ENCODE measurements at regions not wholly inside any gene's neighbourhood (a gene's known extent, or its start where the extent isn't known, plus 50 kb on each side); places are given as distances from the start of the nearest gene placed in this dataset.
"Not testable (repeated sequence)": the region's sequence is repeated elsewhere in the genome, so short reads cannot be mapped to it uniquely, and the experiment has no call there.

GRCh38 chr2:22186261-22186828 lies 1062.6 kb downstream of the TDRD15 start:
- not testable (repeated sequence) for H3K4me1 ChIP-seq (ENCODE audit: control insufficient read depth, insufficient read depth, low read length, poor library complexity, severe bottlenecking); H3K27ac ChIP-seq (ENCODE audit: low read depth, low read length, severe bottlenecking); H3K36me3 ChIP-seq (ENCODE audit: control insufficient read depth, insufficient read depth, low read length); H3K9me3 ChIP-seq (ENCODE audit: control insufficient read depth, low read length); H3K4me3 ChIP-seq (ENCODE audit: extremely low read depth, insufficient read depth, low read length, poor library complexity, severe bottlenecking)
- 93 to 99% methylated on average over 15 to 29 of the region's 38 CpGs for WGBS, 2 experiments (ENCODE audit: insufficient coverage in 2 of 2)

GRCh38 chr2:22189893-22190480 lies 1066.2 kb downstream of the TDRD15 start:
- Histone ChIP-seq H3K9me3 (ENCODE audit: control insufficient read depth, low read length) (no peaks in the 10 kb centered on the region), H3K27ac (ENCODE audit: low read depth, low read length, severe bottlenecking) (no peak overlapping the region), H3K4me1 (ENCODE audit: control insufficient read depth, insufficient read depth, low read length, poor library complexity, severe bottlenecking) (no peaks in the 10 kb centered on the region), H3K36me3 (ENCODE audit: control insufficient read depth, insufficient read depth, low read length) (no peaks in the 10 kb centered on the region), H3K4me3 (ENCODE audit: extremely low read depth, insufficient read depth, low read length, poor library complexity, severe bottlenecking) (no peak overlapping the region)
- no CpG with 5 or more reads among the region's 1 CpG for WGBS, 2 experiments (ENCODE audit: insufficient coverage in 2 of 2)

DNA sequence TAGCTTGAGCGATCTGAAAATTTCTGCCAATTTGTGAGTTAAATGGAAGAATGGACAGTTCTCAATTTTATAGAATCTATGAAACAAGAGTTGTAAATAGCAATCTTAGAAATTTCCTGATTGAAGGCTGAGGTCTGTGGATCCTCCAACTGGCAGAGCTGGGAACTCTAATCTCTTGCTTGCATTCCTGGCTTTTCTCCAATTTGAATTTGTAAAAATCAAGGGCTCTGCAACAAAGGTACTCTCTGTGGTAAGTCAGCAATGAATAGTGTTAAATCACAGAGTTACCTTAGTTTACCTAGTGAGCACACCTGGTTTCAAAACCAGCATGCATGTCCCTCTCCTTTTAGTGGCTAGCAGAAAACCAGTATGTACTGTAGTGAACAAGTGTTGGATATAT lies 1070.5 kb downstream of the TDRD15 start:
- 100% methylated on average over 1 of the region's 1 CpG; no CpG with 5 or more reads in 1 of the 2 experiments for WGBS, 2 experiments (ENCODE audit: insufficient coverage in 2 of 2)
- H3K4me3 ChIP-seq (ENCODE audit: extremely low read depth, insufficient read depth, low read length, poor library complexity, severe bottlenecking), result no peak overlapping the region
- no peaks in the 10 kb centered on the region for H3K4me1 ChIP-seq (ENCODE audit: control insufficient read depth, insufficient read depth, low read length, poor library complexity, severe bottlenecking)
- no peak overlapping the region for H3K27ac ChIP-seq (ENCODE audit: low read depth, low read length, severe bottlenecking)
- H3K9me3 ChIP-seq (ENCODE audit: control insufficient read depth, low read length), result no peaks in the 10 kb centered on the region
- no peaks in the 10 kb centered on the region for H3K36me3 ChIP-seq (ENCODE audit: control insufficient read depth, insufficient read depth, low read length)

- no CpG with 5 or more reads among the region's 2 CpGs for WGBS, 2 experiments (ENCODE audit: insufficient coverage in 2 of 2)
- H3K4me1 ChIP-seq (ENCODE audit: control insufficient read depth, insufficient read depth, low read length, poor library complexity, severe bottlenecking), result no peaks in the 10 kb centered on the region
- no peaks in the 10 kb centered on the region for H3K36me3 ChIP-seq (ENCODE audit: control insufficient read depth, insufficient read depth, low read length)
- H3K27ac ChIP-seq (ENCODE audit: low read depth, low read length, severe bottlenecking), result no peak overlapping the region
- H3K9me3 ChIP-seq (ENCODE audit: control insufficient read depth, low read length), result no peaks in the 10 kb centered on the region
- no peak overlapping the region for H3K4me3 ChIP-seq (ENCODE audit: extremely low read depth, insufficient read depth, low read length, poor library complexity, severe bottlenecking)
These were observed 1073.0 kb downstream of the TDRD15 start for GRCh38 chr2:22196806-22197205.

GRCh38 chr2:22198381-22199283 lies 1074.9 kb downstream of the TDRD15 start:
- no peaks in the 10 kb centered on the region for H3K9me3 ChIP-seq (ENCODE audit: control insufficient read depth, low read length)
- H3K4me1 ChIP-seq (ENCODE audit: control insufficient read depth, insufficient read depth, low read length, poor library complexity, severe bottlenecking), result no peaks in the 10 kb centered on the region
- no peak overlapping the region for H3K4me3 ChIP-seq (ENCODE audit: extremely low read depth, insufficient read depth, low read length, poor library complexity, severe bottlenecking)
- H3K36me3 ChIP-seq (ENCODE audit: control insufficient read depth, insufficient read depth, low read length), result no peaks in the 10 kb centered on the region
- 100% methylated on average over 2 of the region's 9 CpGs; no CpG with 5 or more reads in 1 of the 2 experiments for WGBS, 2 experiments (ENCODE audit: insufficient coverage in 2 of 2)
- no peak overlapping the region for H3K27ac ChIP-seq (ENCODE audit: low read depth, low read length, severe bottlenecking)

GRCh38 chr2:22199994-22200393 lies 1076.2 kb downstream of the TDRD15 start:
- no peaks in the 10 kb centered on the region for H3K4me1 ChIP-seq (ENCODE audit: control insufficient read depth, insufficient read depth, low read length, poor library complexity, severe bottlenecking)
- H3K9me3 ChIP-seq (ENCODE audit: control insufficient read depth, low read length), result no peaks in the 10 kb centered on the region
- H3K4me3 ChIP-seq (ENCODE audit: extremely low read depth, insufficient read depth, low read length, poor library complexity, severe bottlenecking), result no peak overlapping the region
- H3K36me3 ChIP-seq (ENCODE audit: control insufficient read depth, insufficient read depth, low read length), result no peaks in the 10 kb centered on the region
- no peak overlapping the region for H3K27ac ChIP-seq (ENCODE audit: low read depth, low read length, severe bottlenecking)

DNA sequence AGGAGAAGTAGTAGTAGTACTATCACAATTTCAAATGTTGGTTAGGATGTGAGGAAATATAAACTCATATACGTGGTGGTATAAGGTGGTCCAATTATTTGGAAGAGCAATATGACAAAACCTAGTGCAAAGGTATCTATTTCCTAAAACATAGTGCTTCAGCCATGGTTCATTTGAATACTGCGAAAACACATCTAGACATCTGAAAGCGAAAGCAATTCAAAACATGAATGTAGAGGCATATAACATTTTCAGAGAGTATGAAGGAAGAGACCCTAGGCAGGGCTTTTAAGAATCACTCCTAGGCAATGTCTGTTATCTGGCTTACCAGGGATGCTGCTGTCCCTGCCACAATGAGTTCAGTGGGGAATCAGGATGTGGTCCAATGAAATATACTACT lies 1085.8 kb downstream of the TDRD15 start:
- 94 to 100% methylated on average over 2 of the region's 3 CpGs for WGBS, 2 experiments (ENCODE audit: insufficient coverage in 2 of 2)
- H3K36me3 ChIP-seq (ENCODE audit: control insufficient read depth, insufficient read depth, low read length), result no peaks in the 10 kb centered on the region
- H3K9me3 ChIP-seq (ENCODE audit: control insufficient read depth, low read length), result no peaks in the 10 kb centered on the region
- no peaks in the 10 kb centered on the region for H3K4me1 ChIP-seq (ENCODE audit: control insufficient read depth, insufficient read depth, low read length, poor library complexity, severe bottlenecking)
- H3K27ac ChIP-seq (ENCODE audit: low read depth, low read length, severe bottlenecking), result no peak overlapping the region
- no peak overlapping the region for H3K4me3 ChIP-seq (ENCODE audit: extremely low read depth, insufficient read depth, low read length, poor library complexity, severe bottlenecking)

GRCh38 chr2:22213237-22213636 lies 1089.5 kb downstream of the TDRD15 start:
- H3K36me3 ChIP-seq (ENCODE audit: control insufficient read depth, insufficient read depth, low read length), result no peaks in the 10 kb centered on the region
- no peaks in the 10 kb centered on the region for H3K4me1 ChIP-seq (ENCODE audit: control insufficient read depth, insufficient read depth, low read length, poor library complexity, severe bottlenecking)
- H3K9me3 ChIP-seq (ENCODE audit: control insufficient read depth, low read length), result no peaks in the 10 kb centered on the region
- 100% methylated on average over 1 of the region's 2 CpGs; no CpG with 5 or more reads in 1 of the 2 experiments for WGBS, 2 experiments (ENCODE audit: insufficient coverage in 2 of 2)
- no peak overlapping the region for H3K4me3 ChIP-seq (ENCODE audit: extremely low read depth, insufficient read depth, low read length, poor library complexity, severe bottlenecking)
- no peak overlapping the region for H3K27ac ChIP-seq (ENCODE audit: low read depth, low read length, severe bottlenecking)

- Histone ChIP-seq H3K27ac (ENCODE audit: low read depth, low read length, severe bottlenecking) (no peak overlapping the region), H3K4me3 (ENCODE audit: extremely low read depth, insufficient read depth, low read length, poor library complexity, severe bottlenecking) (no peak overlapping the region)
- WGBS, 2 experiments (ENCODE audit: insufficient coverage in 2 of 2), result 92% methylated on average over 2 of the region's 2 CpGs; no CpG with 5 or more reads in 1 of the 2 experiments
These were observed 1091.7 kb downstream of the TDRD15 start for GRCh38 chr2:22215517-22215916.

GRCh38 chr2:22217881-22218280 lies 1094.1 kb downstream of the TDRD15 start:
- WGBS, 2 experiments (ENCODE audit: insufficient coverage in 2 of 2), result 80 to 100% methylated on average over 1 of the region's 1 CpG
- Histone ChIP-seq H3K9me3 (ENCODE audit: control insufficient read depth, low read length) (no peaks in the 10 kb centered on the region), H3K27ac (ENCODE audit: low read depth, low read length, severe bottlenecking) (no peak overlapping the region), H3K4me3 (ENCODE audit: extremely low read depth, insufficient read depth, low read length, poor library complexity, severe bottlenecking) (no peak overlapping the region), H3K36me3 (ENCODE audit: control insufficient read depth, insufficient read depth, low read length) (no peaks in the 10 kb centered on the region), H3K4me1 (ENCODE audit: control insufficient read depth, insufficient read depth, low read length, poor library complexity, severe bottlenecking) (no peaks in the 10 kb centered on the region)

More at GRCh38 chr2:22215517-22215916, 1091.7 kb downstream of the TDRD15 start:
- no peaks in the 10 kb centered on the region for H3K9me3 ChIP-seq (ENCODE audit: control insufficient read depth, low read length)
- no peaks in the 10 kb centered on the region for H3K36me3 ChIP-seq (ENCODE audit: control insufficient read depth, insufficient read depth, low read length)
- H3K4me1 ChIP-seq (ENCODE audit: control insufficient read depth, insufficient read depth, low read length, poor library complexity, severe bottlenecking), result no peaks in the 10 kb centered on the region
